ENCODE measurements at regions not wholly inside any gene's neighbourhood (a gene's known extent, or its start where the extent isn't known, plus 50 kb on each side); places are given as distances from the start of the nearest gene placed in this dataset.

GRCh38 chr2:221129657-221130056 is 442.4 kb downstream of the EPHA4 start:
- no peak overlapping the region for H3K9ac ChIP-seq (ENCODE audit: low read depth, low read length, poor library complexity, severe bottlenecking)
- no peaks in the 10 kb centered on the region for H4K20me1 ChIP-seq (ENCODE audit: insufficient read depth, low read length, poor library complexity, severe bottlenecking)
- no peak for TF ChIP-seq EZH2phosphoT487 (IDR thresholded peaks at IDR 0.05; ENCODE audit: borderline replicate concordance)
- TF ChIP-seq, protein P1, sequence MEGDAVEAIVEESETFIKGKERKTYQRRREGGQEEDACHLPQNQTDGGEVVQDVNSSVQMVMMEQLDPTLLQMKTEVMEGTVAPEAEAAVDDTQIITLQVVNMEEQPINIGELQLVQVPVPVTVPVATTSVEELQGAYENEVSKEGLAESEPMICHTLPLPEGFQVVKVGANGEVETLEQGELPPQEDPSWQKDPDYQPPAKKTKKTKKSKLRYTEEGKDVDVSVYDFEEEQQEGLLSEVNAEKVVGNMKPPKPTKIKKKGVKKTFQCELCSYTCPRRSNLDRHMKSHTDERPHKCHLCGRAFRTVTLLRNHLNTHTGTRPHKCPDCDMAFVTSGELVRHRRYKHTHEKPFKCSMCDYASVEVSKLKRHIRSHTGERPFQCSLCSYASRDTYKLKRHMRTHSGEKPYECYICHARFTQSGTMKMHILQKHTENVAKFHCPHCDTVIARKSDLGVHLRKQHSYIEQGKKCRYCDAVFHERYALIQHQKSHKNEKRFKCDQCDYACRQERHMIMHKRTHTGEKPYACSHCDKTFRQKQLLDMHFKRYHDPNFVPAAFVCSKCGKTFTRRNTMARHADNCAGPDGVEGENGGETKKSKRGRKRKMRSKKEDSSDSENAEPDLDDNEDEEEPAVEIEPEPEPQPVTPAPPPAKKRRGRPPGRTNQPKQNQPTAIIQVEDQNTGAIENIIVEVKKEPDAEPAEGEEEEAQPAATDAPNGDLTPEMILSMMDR (conservative IDR thresholded peaks at IDR 0.05; ENCODE audit: low read length), result no peak
- no peak overlapping the region for H2AFZ ChIP-seq (ENCODE audit: low read length)
- no peaks in the 10 kb centered on the region for H3F3A ChIP-seq (ENCODE audit: low read depth)
- no peaks in the 10 kb centered on the region for H3K36me3 ChIP-seq (ENCODE audit: insufficient read depth, low read length)
- H3K4me1 ChIP-seq (ENCODE audit: insufficient read depth, low read length, poor library complexity, severe bottlenecking), result no peaks in the 10 kb centered on the region
- no peaks in the 10 kb centered on the region for H3K9me2 ChIP-seq (replicated peaks; ENCODE audit: low read depth, low read length)
- no peaks in the 10 kb centered on the region; the same call in 1 of the 2 replicates for H3K9me3 ChIP-seq (ENCODE audit: insufficient read depth, low read depth, low read length)
- no peaks in the 10 kb centered on the region for H3K79me2 ChIP-seq (ENCODE audit: insufficient read depth, low read length)
- H3K4me3 ChIP-seq (ENCODE audit: low read length, poor library complexity, severe bottlenecking), result no peak overlapping the region
- H3K4me2 ChIP-seq (ENCODE audit: low read depth, low read length, poor library complexity, severe bottlenecking), result no peak overlapping the region
- no peaks in the 10 kb centered on the region for H3K27me3 ChIP-seq (ENCODE audit: insufficient read depth, low read length, poor library complexity, severe bottlenecking)

- Histone ChIP-seq H3K9ac (ENCODE audit: low read depth, low read length, poor library complexity, severe bottlenecking) (no peak overlapping the region), H3K9me3 (ENCODE audit: insufficient read depth, low read depth, low read length) (no peaks in the 10 kb centered on the region; the same call in 1 of the 2 replicates), H3K4me3 (ENCODE audit: low read length, poor library complexity, severe bottlenecking) (no peak overlapping the region), H3K79me2 (ENCODE audit: insufficient read depth, low read length) (no peaks in the 10 kb centered on the region), H3F3A (ENCODE audit: low read depth) (no peaks in the 10 kb centered on the region), H3K9me2 (replicated peaks; ENCODE audit: low read depth, low read length) (no peaks in the 10 kb centered on the region), H4K20me1 (ENCODE audit: insufficient read depth, low read length, poor library complexity, severe bottlenecking) (no peaks in the 10 kb centered on the region), H3K36me3 (ENCODE audit: insufficient read depth, low read length) (no peaks in the 10 kb centered on the region), H3K4me2 (ENCODE audit: low read depth, low read length, poor library complexity, severe bottlenecking) (no peak overlapping the region), H3K4me1 (ENCODE audit: insufficient read depth, low read length, poor library complexity, severe bottlenecking) (no peaks in the 10 kb centered on the region), H3K27me3 (ENCODE audit: insufficient read depth, low read length, poor library complexity, severe bottlenecking) (no peaks in the 10 kb centered on the region), H2AFZ (ENCODE audit: low read length) (no peak overlapping the region)
- TF ChIP-seq EZH2phosphoT487 (IDR thresholded peaks at IDR 0.05; ENCODE audit: borderline replicate concordance), result no peak
- TF ChIP-seq, protein P1 (conservative IDR thresholded peaks at IDR 0.05; ENCODE audit: low read length), result no peak
Observed at GRCh38 chr2:221130431-221130830, 441.7 kb downstream of the EPHA4 start.

DNA sequence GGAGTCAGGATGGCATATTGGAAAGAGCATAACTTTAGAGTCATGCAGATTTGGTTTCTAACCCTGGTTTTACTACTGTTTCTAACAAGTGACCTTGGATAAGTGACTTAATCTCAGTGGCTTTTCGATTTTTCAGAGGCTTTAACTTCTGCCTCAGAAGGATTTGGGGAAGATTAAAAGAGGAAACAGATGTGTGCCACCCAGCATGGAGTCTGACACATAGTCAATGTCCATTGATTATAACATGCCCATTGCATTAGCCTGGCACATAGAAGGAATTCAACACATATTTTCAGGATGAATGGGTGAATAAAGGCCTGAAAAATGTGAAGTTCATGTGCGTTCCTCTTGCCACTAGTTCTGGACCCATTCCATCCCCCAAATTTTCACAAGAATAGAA is 438.2 kb downstream of the EPHA4 start:
- Histone ChIP-seq H3K9me2 (replicated peaks; ENCODE audit: low read depth, low read length) (no peaks in the 10 kb centered on the region), H3K9ac (ENCODE audit: low read depth, low read length, poor library complexity, severe bottlenecking) (no peak overlapping the region), H3K27me3 (ENCODE audit: insufficient read depth, low read length, poor library complexity, severe bottlenecking) (no peaks in the 10 kb centered on the region), H3F3A (ENCODE audit: low read depth) (no peaks in the 10 kb centered on the region), H3K79me2 (ENCODE audit: insufficient read depth, low read length) (no peaks in the 10 kb centered on the region), H3K36me3 (ENCODE audit: insufficient read depth, low read length) (no peaks in the 10 kb centered on the region), H4K20me1 (ENCODE audit: insufficient read depth, low read length, poor library complexity, severe bottlenecking) (no peaks in the 10 kb centered on the region), H3K4me1 (ENCODE audit: insufficient read depth, low read length, poor library complexity, severe bottlenecking) (no peaks in the 10 kb centered on the region), H3K4me2 (ENCODE audit: low read depth, low read length, poor library complexity, severe bottlenecking) (no peak overlapping the region), H2AFZ (ENCODE audit: low read length) (no peak overlapping the region), H3K4me3 (ENCODE audit: low read length, poor library complexity, severe bottlenecking) (no peak overlapping the region), H3K9me3 (ENCODE audit: insufficient read depth, low read depth, low read length) (no peaks in the 10 kb centered on the region)
- TF ChIP-seq, protein P1 (conservative IDR thresholded peaks at IDR 0.05; ENCODE audit: low read length), result no peak
- no peak for TF ChIP-seq EZH2phosphoT487 (IDR thresholded peaks at IDR 0.05; ENCODE audit: borderline replicate concordance)

Data from Loucy (cell line).